H1 (cell line): ENCODE measurements at regions not wholly inside any gene's neighbourhood (a gene's known extent, or its start where the extent isn't known, plus 50 kb on each side); places are given as distances from the start of the nearest gene placed in this dataset.

ENCODE experiments used
- CTCF ChIA-PET: fragments of 300-600 bp; sonication (Branson Sonifier 250); formaldehyde crosslinking; loops from one replicate; lab custom pipeline; 2021; ENCODE audit not compliant: partially characterized antibody; lab: Charles Lee
- POLR2A ChIA-PET: fragments of 300-600 bp; sonication (Branson Sonifier 250); formaldehyde crosslinking; loops from one replicate; lab custom pipeline; 2021; ENCODE audit warnings: inconsistent platforms; ENCODE audit not compliant: partially characterized antibody; lab: Charles Lee
- DNase-seq, 2 experiments: peaks; one replicate each; pipeline versions ENCODE4 v3.0.0 to v3.0.0-alpha.2; 2010 to 2022; ENCODE audit warnings: low spot score in 2 of 2, low read depth in 1 of 2, mixed read lengths in 1 of 2
- FAIRE-seq: peaks from 2 replicates; lab custom pipeline; 2011; peaks lifted over from hg19 to GRCh38; lab: Jason Lieb, UNC
- H2AFZ ChIP-seq: 2 replicates; pipeline ENCODE4 v1.8.1; 2012; ENCODE audit warnings: low read length, inconsistent platforms
- H2AK5ac ChIP-seq: 2 replicates; pipeline ENCODE4 v1.6.1; 2013; ENCODE audit warnings: low read depth, low read length
- H2BK120ac ChIP-seq: replicated peaks from 2 replicates; pipeline ENCODE3; 2013; ENCODE audit warnings: low read depth, low read length, inconsistent platforms
- H2BK12ac ChIP-seq: 2 replicates; pipeline ENCODE4 v1.6.1; 2013; ENCODE audit warnings: low read depth, low read length
- H2BK15ac ChIP-seq: 2 replicates; pipeline ENCODE4 v1.6.1; 2013; ENCODE audit warnings: low read length
- H2BK20ac ChIP-seq: 2 replicates; pipeline ENCODE4 v1.6.1; 2013; ENCODE audit warnings: low read length
- H2BK5ac ChIP-seq: 2 replicates; pipeline ENCODE4 v1.6.1; 2013; ENCODE audit warnings: low read depth, low read length
- H3K14ac ChIP-seq: 2 replicates; pipeline ENCODE4 v1.6.1; 2013; ENCODE audit warnings: inconsistent platforms; ENCODE audit not compliant: insufficient read length
- H3K18ac ChIP-seq: 2 replicates; pipeline ENCODE4 v1.6.1; 2013; ENCODE audit warnings: low read length; ENCODE audit errors: extremely low read depth
- H3K23ac ChIP-seq: 2 replicates; pipeline ENCODE4 v1.6.1; 2013; ENCODE audit warnings: inconsistent platforms; ENCODE audit not compliant: insufficient read length
- H3K23me2 ChIP-seq: 2 replicates; pipeline ENCODE4 v1.6.1; 2013; ENCODE audit warnings: low read depth, low read length
- H3K27ac ChIP-seq: 2 replicates; pipeline ENCODE4 v1.6.1; 2011; ENCODE audit warnings: low read depth, low read length, inconsistent platforms
- H3K27me3 ChIP-seq, 4 experiments: replicated peaks in 1 of 4; 1 replicate in 1 of 4; 2 replicates in 3 of 4; pipeline versions ENCODE4 v1.6.1 to v1.8.1; 2011 to 2013; ENCODE audit warnings: low read length in 3 of 4, mild to moderate bottlenecking in 3 of 4, inconsistent platforms in 2 of 4, mixed read lengths in 2 of 4, moderate library complexity in 1 of 4; ENCODE audit not compliant: control insufficient read depth in 3 of 4, insufficient read depth in 3 of 4; ENCODE audit errors: extremely low read depth in 1 of 4
- H3K36me3 ChIP-seq, 4 experiments: 2 replicates each; pipeline versions ENCODE4 v1.6.1 to v1.8.1; 2011 to 2013; ENCODE audit warnings: mild to moderate bottlenecking in 4 of 4, low read length in 3 of 4, moderate library complexity in 2 of 4, control low read depth in 1 of 4, inconsistent platforms in 1 of 4; ENCODE audit not compliant: insufficient read depth in 4 of 4, control insufficient read depth in 2 of 4
- H3K4ac ChIP-seq: replicated peaks from 2 replicates; pipeline ENCODE3; 2013; ENCODE audit warnings: low read length, low read depth, mixed read lengths, inconsistent platforms; ENCODE audit not compliant: insufficient read length
- H3K4me1 ChIP-seq, 4 experiments: replicated peaks in 1 of 4; 1 replicate in 1 of 4; 2 replicates in 3 of 4; pipeline versions ENCODE4 v1.6.1 to v1.8.1; 2011 to 2013; ENCODE audit warnings: low read length in 3 of 4, inconsistent platforms in 2 of 4, mixed read lengths in 1 of 4; ENCODE audit not compliant: insufficient read depth in 4 of 4, control insufficient read depth in 3 of 4
- H3K4me2 ChIP-seq, 2 experiments: 2 replicates each; pipeline versions ENCODE4 v1.6.1 to v1.8.1; 2011 to 2013; ENCODE audit warnings: low read depth in 2 of 2, low read length in 2 of 2, control low read depth in 1 of 2, inconsistent platforms in 1 of 2, mild to moderate bottlenecking in 1 of 2; ENCODE audit not compliant: insufficient read depth in 1 of 2
- H3K4me3 ChIP-seq, 4 experiments: fragments of 200-600, 300-600 bp in 1 of 4; sonication (generic), shearing (Covaris generic), sonication (Bioruptor Twin) in 1 of 4; 2 replicates each; pipeline versions ENCODE4 v1.5.1 to v1.8.1; 2011 to 2016; ENCODE audit warnings: low read length in 4 of 4, low read depth in 3 of 4, control low read depth in 2 of 4, inconsistent platforms in 2 of 4, mild to moderate bottlenecking in 2 of 4, mixed read lengths in 1 of 4, moderate library complexity in 1 of 4; ENCODE audit not compliant: insufficient read depth in 2 of 4; ENCODE audit errors: extremely low read depth in 1 of 4
- H3K56ac ChIP-seq: replicated peaks from 2 replicates; pipeline ENCODE3; 2013; ENCODE audit warnings: low read depth, mild to moderate bottlenecking, mixed read lengths, low read length, inconsistent platforms; ENCODE audit not compliant: insufficient read length
- H3K79me1 ChIP-seq: 2 replicates; pipeline ENCODE4 v1.6.1; 2013; ENCODE audit warnings: low read depth, low read length, control low read depth
- H3K79me2 ChIP-seq, 2 experiments: 2 replicates each; pipeline versions ENCODE4 v1.6.1 to v1.8.1; 2012 to 2013; ENCODE audit warnings: low read length in 2 of 2, mild to moderate bottlenecking in 2 of 2, inconsistent platforms in 1 of 2; ENCODE audit not compliant: insufficient read depth in 2 of 2, control insufficient read depth in 1 of 2
- H3K9ac ChIP-seq, 4 experiments: replicated peaks in 1 of 4; 1 replicate in 1 of 4; 2 replicates in 3 of 4; pipeline versions ENCODE4 v1.6.1 to v1.8.1; 2011 to 2013; ENCODE audit warnings: low read depth in 3 of 4, low read length in 3 of 4, control low read depth in 2 of 4, mild to moderate bottlenecking in 2 of 4, moderate library complexity in 2 of 4, inconsistent platforms in 1 of 4; ENCODE audit errors: extremely low read depth in 1 of 4
- H3K9me3 ChIP-seq, 2 experiments: 2 replicates each; pipeline versions ENCODE4 v1.6.1 to v1.8.1; 2012 to 2013; ENCODE audit warnings: mild to moderate bottlenecking in 2 of 2, moderate library complexity in 2 of 2, control low read depth in 1 of 2, inconsistent platforms in 1 of 2, low read depth in 1 of 2, low read length in 1 of 2, mixed read lengths in 1 of 2; ENCODE audit not compliant: insufficient read depth in 2 of 2
- H4K20me1 ChIP-seq, 2 experiments: replicated peaks in 1 of 2; 2 replicates each; pipeline versions ENCODE3 to v1.8.1; 2011 to 2013; ENCODE audit warnings: inconsistent platforms in 2 of 2, low read length in 2 of 2, mild to moderate bottlenecking in 1 of 2; ENCODE audit not compliant: insufficient read depth in 2 of 2, control insufficient read depth in 1 of 2
- H4K5ac ChIP-seq: 2 replicates; pipeline ENCODE4 v1.6.1; 2013; ENCODE audit warnings: low read length, low read depth, mixed read lengths, inconsistent platforms; ENCODE audit not compliant: insufficient read length
- H4K8ac ChIP-seq: 2 replicates; pipeline ENCODE4 v1.8.0; 2013; ENCODE audit warnings: mild to moderate bottlenecking, moderate library complexity, low read length, inconsistent platforms; ENCODE audit not compliant: insufficient read depth; ENCODE audit errors: extremely low read depth
- H4K91ac ChIP-seq: replicated peaks from 2 replicates; pipeline ENCODE3; 2013; ENCODE audit warnings: low read length, mixed read lengths, inconsistent platforms; ENCODE audit not compliant: insufficient read length
- TEAD4 ChIP-seq: IDR thresholded peaks from 2 replicates; pipeline ENCODE4 v1.6.1; 2012; ENCODE audit warnings: low read depth, low read length, inconsistent platforms, mixed read lengths
- WGBS, 2 experiments: shearing (Covaris generic) in 1 of 2; methylation state at CpG; one replicate each; pipeline versions ENCODE4 v1.1.6 to v1.1.7; 2013 to 2015; ENCODE audit warnings: low lambda C conversion rate in 2 of 2, mixed read lengths in 2 of 2, inconsistent platforms in 1 of 2, low coverage in 1 of 2, missing lambda C conversion rate in 1 of 2; ENCODE audit not compliant: insufficient replicate concordance in 2 of 2, insufficient coverage in 1 of 2, insufficient read length in 1 of 2; ENCODE audit errors: extremely low coverage in 1 of 2, missing lambda C conversion rate in 1 of 2; 5-methylcytosine and 5-hydroxymethylcytosine counted together

- Histone ChIP-seq H2BK5ac (no peak overlapping the region), H3K14ac (no peak overlapping the region), H2AK5ac (no peak overlapping the region), H3K4me3 (no peak overlapping the region), H3K27ac (no peak overlapping the region), H3K36me3 (peaks cover 0 to 2% (median 0%) of the 10 kb centered on the region in 4 experiments; a peak in 1 of 8 replicates), H4K20me1 (no peaks in the 10 kb centered on the region), H3K79me1 (no peaks in the 10 kb centered on the region), H3K4me1 (peaks cover 0 to 3% (median under 1%) of the 10 kb centered on the region in 4 experiments; a peak in 3 of 7 replicates), H4K5ac (no peak overlapping the region), H3K56ac (no peak overlapping the region), H3K23ac (no peak overlapping the region), H4K91ac (no peak overlapping the region), H3K18ac (no peak overlapping the region), H2BK120ac (no peak overlapping the region), H3K23me2 (no peaks in the 10 kb centered on the region), H3K9ac (no peak overlapping the region), H3K4me2 (no peak overlapping the region), H4K8ac (no peak overlapping the region), H3K4ac (no peak overlapping the region), H3K27me3 (no peaks in the 10 kb centered on the region), H2BK12ac (no peak overlapping the region), H2BK20ac (no peak overlapping the region), H2AFZ (no peak overlapping the region), H3K9me3 (0 out of 4 replicates have a peak, but pooled peaks cover 4 to 5% of the 10 kb centered on the region in 2 experiments), H3K79me2 (no peaks in the 10 kb centered on the region), H2BK15ac (no peak overlapping the region)
- CTCF ChIA-PET, result interaction anchor here (1.2 to 1.6 kb wide), 3 partner anchors 8 to 123 kb away, joined by 3 to 5 read pairs (median 3); no protein-coding TSS in a partner anchor
- DNase-seq (no peak), FAIRE-seq (no peak)
- whole genome bisulfite sequencing, 2 experiments, result 93% methylated on average over 3 of the region's 3 CpGs; no CpG with 5 or more reads in 1 of the 2 experiments
- POLR2A ChIA-PET, result no interaction called here
- TF ChIP-seq TEAD4, result no peak
These were observed 115.0 kb downstream of the EN1 start for GRCh38 chr2:118732432-118732831.
